Spleen (tissue), 11 donors: ENCODE measurements at regions not wholly inside any gene's neighbourhood (a gene's known extent, or its start where the extent isn't known, plus 50 kb on each side); places are given as distances from the start of the nearest gene placed in this dataset.

Experiments used
- DNase-seq: peaks from one replicate; pipeline ENCODE4 v3.0.0-alpha.2; 2020
- H3K27ac ChIP-seq, 8 donors: fragments of 200-600 bp; sonication (generic) in 7 of 8; 1 replicate in 4 of 8; 2 replicates in 4 of 8; pipeline versions ENCODE4 v1.5.0 to v1.8.0; 2016 to 2021; ENCODE audit warnings: inconsistent platforms in 4 of 8, mild to moderate bottlenecking in 4 of 8, moderate library complexity in 1 of 8
- H3K27me3 ChIP-seq, 7 donors: fragments of 200-600 bp; sonication (generic) in 6 of 7; replicated peaks in 1 of 7; 1 replicate in 4 of 7; 2 replicates in 3 of 7; pipeline versions ENCODE4 v1.5.0 to v1.8.0; 2016 to 2021; ENCODE audit warnings: inconsistent platforms in 3 of 7, mild to moderate bottlenecking in 1 of 7
- H3K36me3 ChIP-seq, 6 donors: fragments of 200-600 bp; sonication (generic) in 5 of 6; 1 replicate in 4 of 6; 2 replicates in 2 of 6; pipeline versions ENCODE4 v1.5.0 to v1.8.0; 2016 to 2021; ENCODE audit warnings: inconsistent platforms in 2 of 6
- H3K4me1 ChIP-seq, 6 donors: fragments of 200-600 bp; sonication (generic) in 5 of 6; 1 replicate in 3 of 6; 2 replicates in 3 of 6; pipeline versions ENCODE4 v1.5.0 to v1.8.0; 2016 to 2021; ENCODE audit warnings: inconsistent platforms in 3 of 6
- H3K4me3 ChIP-seq, 8 donors: fragments of 200-600 bp; sonication (generic) in 7 of 8; 1 replicate in 4 of 8; 2 replicates in 4 of 8; pipeline versions ENCODE4 v1.5.0 to v1.8.0; 2016 to 2021; ENCODE audit warnings: inconsistent platforms in 4 of 8, mild to moderate bottlenecking in 4 of 8, moderate library complexity in 2 of 8
- H3K9me3 ChIP-seq, 8 donors: fragments of 200-600 bp; sonication (generic) in 7 of 8; 1 replicate in 4 of 8; 2 replicates in 4 of 8; pipeline versions ENCODE4 v1.5.0 to v1.8.0; 2016 to 2021; ENCODE audit warnings: inconsistent platforms in 4 of 8
- CTCF ChIP-seq, 11 experiments: fragments of 200-600 bp in 7 of 11; fragments of 450-650 bp in 4 of 11; sonication (generic) in 4 of 11; IDR thresholded peaks in 8 of 11; conservative IDR thresholded peaks in 3 of 11; 1 replicate in 7 of 11; 2 replicates in 4 of 11; pipeline versions ENCODE4 v1.4.0 to v1.8.0; 2016 to 2021; ENCODE audit warnings: antibody characterized with exemption in 11 of 11, inconsistent platforms in 4 of 11, mild to moderate bottlenecking in 1 of 11
- POLR2A ChIP-seq, 3 donors: fragments of 450-650 bp; IDR thresholded peaks; one replicate each; pipeline ENCODE4 v1.5.1; 2017; ENCODE audit warnings: antibody characterized with exemption in 3 of 3, mild to moderate bottlenecking in 1 of 3
- POLR2AphosphoS5 ChIP-seq, 3 donors: sonication (generic); formaldehyde crosslinking; IDR thresholded peaks; one replicate each; pipeline ENCODE4 v1.5.1; 2017; ENCODE audit warnings: antibody characterized with exemption in 3 of 3
- WGBS, 5 donors: extraction: QIAGEN DNeasy Blood & Tissue Kit in 3 of 5; methylation state at CpG; one replicate each; pipeline versions ENCODE4 v1.1.5 to v1.1.7; 2013 to 2018; 5-methylcytosine and 5-hydroxymethylcytosine counted together
- intact Hi-C: fragments of 100-400 bp; cut with DNase I; formaldehyde crosslinking; loops from one replicate; pipeline ENCODE4 v1.15.0; 2023; ENCODE audit warnings: low total_unique reads
- donor health status: healthy with polysubstance abuse.
- donor health status: DM: no; HTN: no; CAD: no; lungs with moderate emphysema.
- donor health status: DM: no; HTN: no; CAD: no.
- donor health status: Bipolar disorder and iron deficiency.
- donor health status: healthy.
- donor health status: DM: no; HTN: no; CAD: no.
- donor health status: DM: yes; HTN: yes; CAD: no.

GRCh38 chr17:77611791-77612502, 346.6 kb upstream of the TNRC6C start:
- Histone ChIP-seq H3K27me3 (no peaks in the 10 kb centered on the region), H3K36me3 (no peaks in the 10 kb centered on the region), H3K4me3 (no peak overlapping the region), H3K27ac (no peak overlapping the region), H3K4me1 (peaks cover 4 to 20% (median 13%) of the 10 kb centered on the region in 6 donors), H3K9me3 (no peaks in the 10 kb centered on the region)
- intact Hi-C loops, result no loop called here
- TF ChIP-seq CTCF (IDR thresholded peaks at IDR 0.05 in 8 of 11, conservative IDR thresholded peaks at IDR 0.05 in 3 of 11) (no peak), POLR2AphosphoS5 (IDR thresholded peaks at IDR 0.05) (no peak), POLR2A (IDR thresholded peaks at IDR 0.05) (no peak)
- WGBS, 5 donors, result 87 to 93% (median 90%) methylated on average over 16 of the region's 16 CpGs
- peak; percentile 38 for DNase-seq

DNA sequence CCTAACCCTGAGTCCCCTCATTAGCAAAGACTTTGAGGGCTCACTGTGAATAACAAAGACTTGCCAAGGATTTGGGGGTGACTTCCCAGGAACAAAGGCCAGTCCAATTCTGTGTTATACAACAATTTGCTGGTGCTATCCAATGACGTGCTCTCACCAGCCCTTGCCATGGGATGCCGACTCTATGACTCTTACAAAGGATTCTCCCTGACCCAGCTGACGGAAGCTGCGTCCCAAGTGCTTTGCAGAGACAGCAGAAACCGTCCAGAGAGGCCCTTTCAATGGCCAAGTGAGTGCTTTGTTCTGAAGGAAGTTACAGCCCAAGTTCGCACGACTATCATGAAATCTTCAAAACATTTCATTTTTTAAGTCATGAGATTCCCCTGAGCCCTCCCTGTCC, 345.3 kb upstream of the TNRC6C start:
- intact Hi-C loops, result no loop called here
- no peak overlapping the region for H3K27ac ChIP-seq
- DNase-seq, result no peak
- H3K4me1 ChIP-seq, result peaks cover 4 to 20% (median 13%) of the 10 kb centered on the region in 6 donors
- no peaks in the 10 kb centered on the region for H3K9me3 ChIP-seq
- TF ChIP-seq POLR2A (IDR thresholded peaks at IDR 0.05) (no peak), POLR2AphosphoS5 (IDR thresholded peaks at IDR 0.05) (no peak), CTCF (IDR thresholded peaks at IDR 0.05 in 8 of 11, conservative IDR thresholded peaks at IDR 0.05 in 3 of 11) (no peak)
- 75 to 91% (median 83%) methylated on average over 7 of the region's 7 CpGs for WGBS, 5 donors
- H3K27me3 ChIP-seq, result peaks cover 0 to 7% (median 0%) of the 10 kb centered on the region in 7 donors
- no peaks in the 10 kb centered on the region for H3K36me3 ChIP-seq
- H3K4me3 ChIP-seq, result no peak overlapping the region

DNA sequence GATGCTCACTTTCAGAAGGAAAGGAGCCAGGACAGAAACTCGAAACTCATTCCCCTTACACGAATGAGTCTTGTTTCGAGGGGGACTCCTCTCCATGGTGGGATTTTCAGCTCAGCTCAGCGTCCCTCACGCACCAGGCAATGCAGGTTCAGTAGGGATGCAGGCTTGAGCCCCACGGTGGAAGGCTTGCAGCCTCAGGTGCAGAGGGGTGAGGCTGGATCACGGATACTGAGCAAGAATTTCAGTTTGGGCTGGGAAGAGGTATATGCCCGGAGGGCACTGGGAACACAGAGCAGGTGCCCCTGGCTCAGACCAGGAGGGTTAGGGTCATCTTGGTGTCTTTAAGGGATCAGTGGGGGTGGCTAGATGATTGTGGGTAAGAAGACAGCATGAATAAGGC, 344.9 kb upstream of the TNRC6C start:
- peaks cover 0 to 11% (median 0%) of the 10 kb centered on the region in 7 donors for H3K27me3 ChIP-seq
- no peak overlapping the region for H3K4me3 ChIP-seq
- H3K4me1 ChIP-seq, result peaks cover 4 to 20% (median 13%) of the 10 kb centered on the region in 6 donors
- no peaks in the 10 kb centered on the region for H3K9me3 ChIP-seq
- no peak for TF ChIP-seq POLR2AphosphoS5 (IDR thresholded peaks at IDR 0.05)
- no peak for TF ChIP-seq CTCF (IDR thresholded peaks at IDR 0.05 in 8 of 11, conservative IDR thresholded peaks at IDR 0.05 in 3 of 11)
- TF ChIP-seq POLR2A (IDR thresholded peaks at IDR 0.05), result no peak
- DNase-seq, result peak; percentile 32
- 88 to 97% (median 91%) methylated on average over 8 of the region's 8 CpGs for WGBS, 5 donors
- no peak overlapping the region for H3K27ac ChIP-seq
- no peaks in the 10 kb centered on the region for H3K36me3 ChIP-seq
- intact Hi-C loops, result no loop called here

- TF ChIP-seq POLR2AphosphoS5 (IDR thresholded peaks at IDR 0.05) (no peak), POLR2A (IDR thresholded peaks at IDR 0.05) (no peak), CTCF (IDR thresholded peaks at IDR 0.05 in 8 of 11, conservative IDR thresholded peaks at IDR 0.05 in 3 of 11) (no peak)
- Histone ChIP-seq H3K27me3 (peaks cover 0 to 14% (median 0%) of the 10 kb centered on the region in 7 donors), H3K4me3 (no peak overlapping the region), H3K4me1 (peaks cover 0 to 8% (median 5%) of the 10 kb centered on the region in 6 donors), H3K27ac (no peak overlapping the region), H3K9me3 (peaks cover 0 to 6% (median 0%) of the 10 kb centered on the region in 8 donors), H3K36me3 (no peaks in the 10 kb centered on the region)
- intact Hi-C loops, result no loop called here
- no peak for DNase-seq
- WGBS, 5 donors, result 59 to 71% (median 65%) methylated on average over 4 of the region's 4 CpGs
Measured at GRCh38 chr17:77615703-77616253, 342.7 kb upstream of the TNRC6C start.
